NCI-H2029 (cell line): ENCODE measurements at regions not wholly inside any gene's neighbourhood (a gene's known extent, or its start where the extent isn't known, plus 50 kb on each side); places are given as distances from the start of the nearest gene placed in this dataset.
"Not testable (repeated sequence)": the region's sequence is repeated elsewhere in the genome, so short reads cannot be mapped to it uniquely, and the experiment has no call there.

Experiments
- DNase-seq: peaks from one replicate; lab custom pipeline; 2025; lab: John Stamatoyannopoulos, UW

GRCh38 chr12:4191642-4192041 lies 81.9 kb upstream of the CCND2 start:
- DNase-seq = no peak

- DNase-seq = no peak
These were observed 82.4 kb upstream of the CCND2 start for GRCh38 chr12:4191149-4191548.

- no peak for DNase-seq
These were observed 83.0 kb upstream of the CCND2 start for GRCh38 chr12:4190366-4191063.

GRCh38 chr12:4189721-4190120 lies 83.8 kb upstream of the CCND2 start:
- no peak for DNase-seq

- DNase-seq = no peak
These were observed 85.6 kb upstream of the CCND2 start for GRCh38 chr12:4187916-4188315.

- not testable (repeated sequence) for DNase-seq
These were observed 86.2 kb upstream of the CCND2 start for GRCh38 chr12:4187315-4187714.

- DNase-seq = no peak
These were observed 95.0 kb upstream of the CCND2 start for GRCh38 chr12:4178424-4179170.

- no peak for DNase-seq
These were observed 96.3 kb upstream of the CCND2 start for GRCh38 chr12:4177262-4177661.

- no peak for DNase-seq
These were observed 97.4 kb upstream of the CCND2 start for GRCh38 chr12:4176168-4176567.

- DNase-seq = no peak
These were observed 99.1 kb upstream of the CCND2 start for GRCh38 chr12:4174417-4174816.

- no peak for DNase-seq
These were observed 100.6 kb upstream of the CCND2 start for GRCh38 chr12:4172999-4173398.

GRCh38 chr12:4171742-4172141 lies 101.8 kb upstream of the CCND2 start:
- DNase-seq = no peak

GRCh38 chr12:4169959-4170358 lies 103.6 kb upstream of the CCND2 start:
- DNase-seq = no peak

- no peak for DNase-seq
These were observed 104.0 kb upstream of the CCND2 start for GRCh38 chr12:4169531-4169930.

- no peak for DNase-seq
These were observed 105.5 kb upstream of the CCND2 start for GRCh38 chr12:4168036-4168435.

GRCh38 chr12:4164559-4165558 lies 108.7 kb upstream of the CCND2 start:
- no peak for DNase-seq

- DNase-seq = no peak
These were observed 109.4 kb upstream of the CCND2 start for GRCh38 chr12:4164188-4164558.

GRCh38 chr12:4161718-4162117 lies 111.8 kb upstream of the CCND2 start:
- DNase-seq = no peak

GRCh38 chr12:4160314-4161040 lies 113.1 kb upstream of the CCND2 start:
- no peak for DNase-seq

GRCh38 chr12:4159851-4160250 lies 113.7 kb upstream of the CCND2 start:
- DNase-seq = no peak

- DNase-seq = no peak
These were observed 115.3 kb upstream of the CCND2 start for GRCh38 chr12:4158306-4158705.

GRCh38 chr12:4157122-4157521 lies 116.4 kb upstream of the CCND2 start:
- no peak for DNase-seq
